ENCODE measurements at regions not wholly inside any gene's neighbourhood (a gene's known extent, or its start where the extent isn't known, plus 50 kb on each side); places are given as distances from the start of the nearest gene placed in this dataset.

GRCh38 chr1:234874291-234875288 lies 254.0 kb downstream of the TOMM20 start:
- dilution Hi-C loops (cut with MboI; ENCODE audit: extremely low pct_ligation_motif_present, low sequenced_read_pairs): loop anchor here (10.0 kb wide), 1 partner anchor 200 kb away; no protein-coding TSS in a partner anchor
- TF ChIP-seq CTCF (optimal IDR thresholded peaks at IDR 0.05 in 1 of 3, IDR thresholded peaks at IDR 0.05 in 1 of 3, conservative IDR thresholded peaks at IDR 0.05 in 1 of 3; ENCODE audit: extremely low read depth in 1 of 3, insufficient read depth in 2 of 3, low read length in 3 of 3) (no peak), EZH2 (IDR thresholded peaks at IDR 0.05; ENCODE audit: low read length) (no peak)
- Histone ChIP-seq H3K27me3 (ENCODE audit: control insufficient read depth, extremely low read depth, insufficient read depth, low read length) (no peaks in the 10 kb centered on the region), H3K27ac (ENCODE audit: control insufficient read depth, insufficient read depth, low read length) (no peak overlapping the region), H4K20me1 (ENCODE audit: control insufficient read depth, extremely low read depth, insufficient read depth, low read length) (no peaks in the 10 kb centered on the region), H3K9me1 (ENCODE audit: control insufficient read depth, extremely low read depth, insufficient read depth, low read length) (no peaks in the 10 kb centered on the region), H3K9ac (ENCODE audit: control insufficient read depth, extremely low read depth, insufficient read depth, low read length) (no peak overlapping the region), H3K36me3 (ENCODE audit: control insufficient read depth in 2 of 2, extremely low read depth in 1 of 2, insufficient read depth in 2 of 2, low read length in 2 of 2) (no peaks in the 10 kb centered on the region), H3K4me1 (ENCODE audit: control insufficient read depth, extremely low read depth, insufficient read depth, low read length) (peaks cover 9% of the 10 kb centered on the region), H3K4me2 (ENCODE audit: control insufficient read depth, extremely low read depth, insufficient read depth, low read depth, low read length) (no peak overlapping the region), H2AFZ (ENCODE audit: control insufficient read depth, low read length) (no peak overlapping the region), H3K9me3 (ENCODE audit: control insufficient read depth, low read depth, low read length) (no peaks in the 10 kb centered on the region), H3K79me2 (ENCODE audit: control insufficient read depth, insufficient read depth, low read length) (no peaks in the 10 kb centered on the region), H3K4me3 (ENCODE audit: control insufficient read depth in 2 of 3, extremely low read depth in 1 of 3, insufficient read depth in 2 of 3, low read depth in 1 of 3, low read length in 3 of 3) (no peak overlapping the region)
- DNase-seq (ENCODE audit: low read depth, low spot score) (no peak), FAIRE-seq (no peak)

DNA sequence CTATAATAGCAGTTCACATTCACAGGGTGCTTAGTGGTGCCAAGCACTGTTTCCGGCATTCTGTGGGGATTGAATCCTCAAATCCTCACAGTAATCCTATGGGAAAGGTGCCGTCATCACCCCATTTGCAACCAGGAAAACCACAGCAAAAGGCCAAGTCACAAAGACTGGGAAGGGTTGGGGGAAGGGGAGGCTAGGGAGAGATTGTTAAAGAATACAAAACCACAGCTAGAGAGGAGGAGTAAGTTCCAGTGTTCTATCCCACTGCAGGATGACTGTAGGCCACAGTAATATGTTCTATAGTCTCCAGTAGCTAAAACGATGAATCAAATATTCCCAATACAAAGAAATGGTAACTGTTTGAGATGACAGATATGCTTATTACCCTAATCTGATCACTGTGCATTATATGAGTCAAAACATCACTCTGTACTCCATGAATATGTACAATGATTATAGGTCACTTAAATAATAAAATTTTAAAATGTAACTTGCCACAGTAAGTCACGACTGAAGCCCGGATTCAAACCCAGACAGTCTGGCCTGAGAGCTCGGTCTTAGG lies 256.8 kb downstream of the TOMM20 start:
- H3K4me2 ChIP-seq (ENCODE audit: control insufficient read depth, extremely low read depth, insufficient read depth, low read depth, low read length): no peak overlapping the region

More for the DNA sequence above, 256.8 kb downstream of the TOMM20 start:
- dilution Hi-C loops (cut with MboI; ENCODE audit: extremely low pct_ligation_motif_present, low sequenced_read_pairs): loop anchor here (10.0 kb wide), 1 partner anchor 203 kb away; no protein-coding TSS in a partner anchor
- TF ChIP-seq EZH2 (IDR thresholded peaks at IDR 0.05; ENCODE audit: low read length) (no peak), CTCF (optimal IDR thresholded peaks at IDR 0.05 in 1 of 3, IDR thresholded peaks at IDR 0.05 in 1 of 3, conservative IDR thresholded peaks at IDR 0.05 in 1 of 3; ENCODE audit: extremely low read depth in 1 of 3, insufficient read depth in 2 of 3, low read length in 3 of 3) (no peak)
- no peak for FAIRE-seq
- H3K27me3 ChIP-seq (ENCODE audit: control insufficient read depth, extremely low read depth, insufficient read depth, low read length): no peaks in the 10 kb centered on the region
- H2AFZ ChIP-seq (ENCODE audit: control insufficient read depth, low read length): no peak overlapping the region
- no peak overlapping the region for H3K9ac ChIP-seq (ENCODE audit: control insufficient read depth, extremely low read depth, insufficient read depth, low read length)
- no peak for DNase-seq (ENCODE audit: low read depth, low spot score)
- no peak overlapping the region for H3K4me3 ChIP-seq (ENCODE audit: control insufficient read depth in 2 of 3, extremely low read depth in 1 of 3, insufficient read depth in 2 of 3, low read depth in 1 of 3, low read length in 3 of 3)
- no peak overlapping the region for H3K27ac ChIP-seq (ENCODE audit: control insufficient read depth, insufficient read depth, low read length)
- no peaks in the 10 kb centered on the region for H3K9me3 ChIP-seq (ENCODE audit: control insufficient read depth, low read depth, low read length)
- H3K79me2 ChIP-seq (ENCODE audit: control insufficient read depth, insufficient read depth, low read length): no peaks in the 10 kb centered on the region
- H3K36me3 ChIP-seq (ENCODE audit: control insufficient read depth in 2 of 2, extremely low read depth in 1 of 2, insufficient read depth in 2 of 2, low read length in 2 of 2): no peaks in the 10 kb centered on the region
- peaks cover 9% of the 10 kb centered on the region for H3K4me1 ChIP-seq (ENCODE audit: control insufficient read depth, extremely low read depth, insufficient read depth, low read length)
- no peaks in the 10 kb centered on the region for H3K9me1 ChIP-seq (ENCODE audit: control insufficient read depth, extremely low read depth, insufficient read depth, low read length)
- H4K20me1 ChIP-seq (ENCODE audit: control insufficient read depth, extremely low read depth, insufficient read depth, low read length): no peaks in the 10 kb centered on the region
